ENCODE measurements at regions not wholly inside any gene's neighbourhood (a gene's known extent, or its start where the extent isn't known, plus 50 kb on each side); places are given as distances from the start of the nearest gene placed in this dataset.

DNA sequence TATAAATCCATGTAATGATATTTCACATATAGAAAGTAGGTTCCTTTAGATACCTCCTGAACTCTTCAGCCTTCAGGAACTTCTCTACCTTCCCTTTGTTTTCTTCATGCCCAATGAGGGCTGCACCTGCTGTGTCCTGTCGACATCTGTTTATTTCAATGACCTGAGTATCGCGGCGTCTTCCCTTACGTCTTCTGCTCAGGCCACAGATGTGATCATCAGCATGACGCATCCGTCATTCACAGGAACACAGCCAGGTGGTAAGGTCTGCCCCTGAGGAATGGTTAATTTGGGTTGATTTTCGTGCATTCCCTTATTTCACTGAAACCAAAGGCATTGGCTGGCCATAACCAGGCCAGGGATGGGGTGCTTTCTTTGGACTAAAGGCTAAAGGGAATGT, 217.1 kb downstream of the MED10 start:
- Histone ChIP-seq H3K9ac (ENCODE audit: low read depth, low read length) (no peak overlapping the region), H3K36me3 (ENCODE audit: insufficient read depth, low read length) (no peaks in the 10 kb centered on the region), H3K9me3 (ENCODE audit: insufficient read depth, low read depth, low read length) (no peaks in the 10 kb centered on the region), H3K4me1 (ENCODE audit: insufficient read depth, low read length) (peaks cover 9% of the 10 kb centered on the region; the same call in 1 of the 2 replicates), H3K27me3 (ENCODE audit: insufficient read depth, low read length) (no peaks in the 10 kb centered on the region), H3K4me3 (ENCODE audit: low read length) (no peak overlapping the region), H3K27ac (ENCODE audit: low read depth, low read length) (no peak overlapping the region)
- 84% methylated on average over 8 of the region's 8 CpGs for WGBS

DNA sequence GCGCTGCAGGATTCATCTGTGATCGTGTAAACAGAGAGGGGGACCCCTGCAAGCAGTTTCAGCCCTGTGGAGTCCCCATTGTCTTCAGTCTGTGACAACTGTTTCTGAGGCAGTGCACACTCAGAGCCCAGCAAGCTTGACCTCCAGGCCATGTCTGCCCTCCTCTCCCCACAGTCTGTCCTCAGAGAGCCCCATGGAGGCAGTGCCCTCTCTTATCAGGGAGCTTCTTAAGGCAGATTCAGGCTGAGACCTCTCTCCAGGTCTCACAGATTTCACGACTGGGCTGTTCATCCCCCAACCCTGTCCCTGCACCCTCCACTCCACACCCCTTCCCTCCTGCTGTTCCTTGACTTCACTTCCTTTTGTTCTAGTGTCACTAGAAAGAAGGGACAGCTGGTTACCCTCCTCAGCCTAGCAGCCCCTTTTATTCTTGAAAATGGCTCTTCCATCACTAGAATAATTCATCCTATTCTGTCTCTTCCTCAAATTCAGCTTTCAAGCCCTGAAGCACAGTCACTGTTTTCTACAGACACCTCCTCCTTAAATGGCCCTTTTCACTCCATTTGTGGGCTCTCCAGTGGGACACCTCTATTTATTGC, 218.4 kb downstream of the MED10 start:
- Histone ChIP-seq H3K9me3 (ENCODE audit: insufficient read depth, low read depth, low read length) (no peaks in the 10 kb centered on the region), H3K27me3 (ENCODE audit: insufficient read depth, low read length) (no peaks in the 10 kb centered on the region), H3K36me3 (ENCODE audit: insufficient read depth, low read length) (no peaks in the 10 kb centered on the region), H3K9ac (ENCODE audit: low read depth, low read length) (no peak overlapping the region), H3K4me1 (ENCODE audit: insufficient read depth, low read length) (peaks cover 9% of the 10 kb centered on the region; the same call in 1 of the 2 replicates), H3K27ac (ENCODE audit: low read depth, low read length) (no peak overlapping the region), H3K4me3 (ENCODE audit: low read length) (no peak overlapping the region)
- WGBS, result 60% methylated on average over 3 of the region's 3 CpGs

DNA sequence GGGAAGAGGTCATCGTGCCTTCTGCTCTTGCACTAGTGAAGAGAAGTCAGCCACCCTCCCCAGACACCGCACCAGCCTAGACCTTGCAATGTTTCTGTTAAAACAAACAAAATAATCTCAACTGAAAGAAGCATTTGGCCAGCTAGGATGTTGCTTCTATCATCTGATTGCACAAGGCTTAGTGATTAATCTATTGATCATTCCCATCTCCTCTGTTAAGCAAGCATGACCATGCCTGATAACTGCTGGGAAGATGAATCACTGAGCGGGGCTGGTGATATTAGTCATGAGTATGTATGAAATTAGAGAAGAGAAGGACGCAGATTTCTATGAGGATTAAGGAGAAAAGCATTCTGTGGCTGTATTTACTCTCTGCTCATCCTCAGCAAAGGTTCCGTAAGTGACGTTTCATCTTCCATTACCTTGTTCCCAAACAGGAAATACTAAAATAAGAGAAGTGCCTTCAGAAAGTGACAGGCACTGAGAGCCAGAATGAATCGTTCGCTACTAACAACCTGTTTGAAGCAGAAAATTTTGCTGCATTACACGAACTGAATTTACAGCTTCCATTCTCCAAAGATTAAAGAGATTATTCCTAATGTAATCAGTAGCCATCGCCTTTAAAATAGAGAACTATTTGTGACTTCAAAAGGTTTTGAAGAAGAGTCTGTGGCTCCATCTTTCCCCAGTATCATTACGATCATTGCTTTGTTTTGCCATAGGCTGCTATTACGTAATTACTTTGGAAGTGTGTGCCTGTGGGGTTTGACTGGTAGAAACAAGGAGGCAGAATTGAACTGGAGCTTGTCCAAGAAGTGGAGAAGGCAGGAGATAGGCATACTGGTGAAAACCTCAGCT, 219.1 kb downstream of the MED10 start:
- H3K9me3 ChIP-seq (ENCODE audit: insufficient read depth, low read depth, low read length), result no peaks in the 10 kb centered on the region
- H3K36me3 ChIP-seq (ENCODE audit: insufficient read depth, low read length), result no peaks in the 10 kb centered on the region
- H3K27ac ChIP-seq (ENCODE audit: low read depth, low read length), result no peak overlapping the region
- no peak overlapping the region for H3K4me3 ChIP-seq (ENCODE audit: low read length)
- no peak overlapping the region for H3K9ac ChIP-seq (ENCODE audit: low read depth, low read length)
- 91% methylated on average over 12 of the region's 12 CpGs for WGBS
- H3K27me3 ChIP-seq (ENCODE audit: insufficient read depth, low read length), result no peaks in the 10 kb centered on the region
- H3K4me1 ChIP-seq (ENCODE audit: insufficient read depth, low read length), result peaks cover 6% of the 10 kb centered on the region; the same call in 1 of the 2 replicates

DNA sequence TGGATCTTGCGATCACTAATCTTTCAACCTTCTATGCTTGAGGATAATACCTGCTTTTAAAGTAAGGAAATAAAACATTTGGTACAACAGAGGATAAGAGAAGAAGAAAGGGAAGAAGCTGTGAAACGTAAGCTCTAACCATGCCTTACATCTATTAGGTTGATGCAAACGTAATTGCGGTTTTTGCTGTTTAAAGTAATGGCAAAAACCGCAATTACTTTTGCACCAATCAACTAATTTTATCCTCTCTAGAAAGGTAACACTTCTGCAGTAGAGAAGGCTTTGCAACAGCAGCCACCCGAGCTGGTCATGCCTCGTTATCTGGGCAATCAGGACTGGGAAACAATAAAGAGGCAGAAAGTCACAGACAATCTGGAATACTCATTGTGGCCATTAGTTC, 224.1 kb downstream of the MED10 start:
- no peak overlapping the region for H3K9ac ChIP-seq (ENCODE audit: low read depth, low read length)
- H3K4me3 ChIP-seq (ENCODE audit: low read length), result no peak overlapping the region
- no peaks in the 10 kb centered on the region for H3K4me1 ChIP-seq (ENCODE audit: insufficient read depth, low read length)
- no peaks in the 10 kb centered on the region for H3K36me3 ChIP-seq (ENCODE audit: insufficient read depth, low read length)
- no peak overlapping the region for H3K27ac ChIP-seq (ENCODE audit: low read depth, low read length)
- WGBS, result 86% methylated on average over 6 of the region's 7 CpGs
- no peaks in the 10 kb centered on the region for H3K27me3 ChIP-seq (ENCODE audit: insufficient read depth, low read length)
- H3K9me3 ChIP-seq (ENCODE audit: insufficient read depth, low read depth, low read length), result no peaks in the 10 kb centered on the region

DNA sequence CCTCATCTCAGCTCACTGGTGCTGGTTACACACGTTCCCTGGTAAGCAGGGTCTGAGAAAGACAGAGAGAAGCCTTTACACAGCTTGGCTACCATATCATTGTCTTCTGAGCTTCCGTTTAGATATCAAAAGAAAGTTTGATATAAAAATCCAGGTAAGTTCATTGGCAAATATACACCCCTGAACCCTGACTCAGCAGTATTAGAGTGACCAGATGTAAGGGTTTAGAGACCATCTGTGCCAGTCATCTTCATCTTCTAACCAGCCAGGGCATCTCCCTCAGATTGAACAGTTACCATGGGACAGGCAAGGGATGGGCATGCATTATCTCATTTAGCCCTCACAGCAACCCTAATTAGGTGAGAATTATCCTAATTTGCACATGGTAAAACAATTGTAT, 232.1 kb downstream of the MED10 start:
- Histone ChIP-seq H3K27me3 (ENCODE audit: insufficient read depth, low read length) (no peaks in the 10 kb centered on the region), H3K4me3 (ENCODE audit: low read length) (no peak overlapping the region), H3K36me3 (ENCODE audit: insufficient read depth, low read length) (no peaks in the 10 kb centered on the region), H3K4me1 (ENCODE audit: insufficient read depth, low read length) (peaks cover 10% of the 10 kb centered on the region; the same call in 1 of the 2 replicates), H3K9ac (ENCODE audit: low read depth, low read length) (no peak overlapping the region), H3K9me3 (ENCODE audit: insufficient read depth, low read depth, low read length) (no peaks in the 10 kb centered on the region), H3K27ac (ENCODE audit: low read depth, low read length) (no peak overlapping the region)
- WGBS, result 97% methylated on average over 2 of the region's 2 CpGs

GRCh38 chr5:6145616-6146237, 232.6 kb downstream of the MED10 start:
- Histone ChIP-seq H3K9me3 (ENCODE audit: insufficient read depth, low read depth, low read length) (no peaks in the 10 kb centered on the region), H3K27me3 (ENCODE audit: insufficient read depth, low read length) (no peaks in the 10 kb centered on the region), H3K4me3 (ENCODE audit: low read length) (no peak overlapping the region), H3K36me3 (ENCODE audit: insufficient read depth, low read length) (no peaks in the 10 kb centered on the region), H3K4me1 (ENCODE audit: insufficient read depth, low read length) (peaks cover 10% of the 10 kb centered on the region; the same call in 1 of the 2 replicates), H3K9ac (ENCODE audit: low read depth, low read length) (no peak overlapping the region), H3K27ac (ENCODE audit: low read depth, low read length) (no peak overlapping the region)
- WGBS, result 94% methylated on average over 4 of the region's 4 CpGs

DNA sequence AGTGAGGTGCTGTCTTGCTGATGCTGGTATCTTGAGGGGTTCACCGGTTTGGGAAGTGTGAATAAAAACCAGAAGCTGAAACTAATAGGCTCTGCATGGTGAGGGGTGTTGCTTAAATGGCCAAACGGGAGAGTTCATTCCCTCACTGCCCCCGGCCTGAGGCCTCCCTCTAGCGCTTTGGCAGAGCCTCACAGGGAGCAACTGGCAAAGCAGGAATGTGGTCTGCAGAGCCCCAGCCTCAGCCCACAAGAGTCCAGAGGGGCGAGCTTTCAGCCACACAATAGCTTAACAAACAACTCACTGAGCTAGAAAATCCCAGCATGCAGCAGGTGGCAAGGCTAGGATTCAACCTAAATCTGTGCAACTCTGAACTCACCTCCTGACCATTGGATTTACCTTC, 234.8 kb downstream of the MED10 start:
- no peaks in the 10 kb centered on the region for H3K36me3 ChIP-seq (ENCODE audit: insufficient read depth, low read length)
- H3K27me3 ChIP-seq (ENCODE audit: insufficient read depth, low read length), result no peaks in the 10 kb centered on the region
- H3K4me3 ChIP-seq (ENCODE audit: low read length), result no peak overlapping the region
- peaks cover 10% of the 10 kb centered on the region; the same call in 1 of the 2 replicates for H3K4me1 ChIP-seq (ENCODE audit: insufficient read depth, low read length)
- 83% methylated on average over 5 of the region's 5 CpGs for WGBS
- no peak overlapping the region for H3K9ac ChIP-seq (ENCODE audit: low read depth, low read length)
- no peak overlapping the region for H3K27ac ChIP-seq (ENCODE audit: low read depth, low read length)
- no peaks in the 10 kb centered on the region for H3K9me3 ChIP-seq (ENCODE audit: insufficient read depth, low read depth, low read length)

DNA sequence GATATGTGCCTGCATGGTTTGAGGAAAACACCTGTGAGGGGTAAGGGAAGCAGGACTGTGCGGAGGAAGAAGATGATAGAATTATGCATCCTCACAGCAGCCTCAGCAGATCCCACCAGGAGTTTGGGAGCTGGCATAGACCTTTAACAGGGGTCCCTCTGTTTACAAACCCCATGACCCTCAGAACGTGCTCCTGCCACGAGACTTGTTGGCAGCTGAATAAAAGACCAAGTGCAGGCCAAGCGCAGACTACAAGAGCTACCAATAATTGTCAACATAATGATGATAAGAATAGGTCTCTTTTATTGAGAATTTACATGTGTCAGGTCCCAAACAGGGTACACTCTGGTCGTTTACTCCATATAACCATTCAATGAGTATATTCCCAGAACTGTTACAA, 236.0 kb downstream of the MED10 start:
- Histone ChIP-seq H3K4me1 (ENCODE audit: insufficient read depth, low read length) (peaks cover 10% of the 10 kb centered on the region; the same call in 1 of the 2 replicates), H3K4me3 (ENCODE audit: low read length) (no peak overlapping the region), H3K9me3 (ENCODE audit: insufficient read depth, low read depth, low read length) (no peaks in the 10 kb centered on the region), H3K27ac (ENCODE audit: low read depth, low read length) (no peak overlapping the region), H3K9ac (ENCODE audit: low read depth, low read length) (no peak overlapping the region), H3K27me3 (ENCODE audit: insufficient read depth, low read length) (no peaks in the 10 kb centered on the region), H3K36me3 (ENCODE audit: insufficient read depth, low read length) (no peaks in the 10 kb centered on the region)
- 99% methylated on average over 5 of the region's 5 CpGs for WGBS

DNA sequence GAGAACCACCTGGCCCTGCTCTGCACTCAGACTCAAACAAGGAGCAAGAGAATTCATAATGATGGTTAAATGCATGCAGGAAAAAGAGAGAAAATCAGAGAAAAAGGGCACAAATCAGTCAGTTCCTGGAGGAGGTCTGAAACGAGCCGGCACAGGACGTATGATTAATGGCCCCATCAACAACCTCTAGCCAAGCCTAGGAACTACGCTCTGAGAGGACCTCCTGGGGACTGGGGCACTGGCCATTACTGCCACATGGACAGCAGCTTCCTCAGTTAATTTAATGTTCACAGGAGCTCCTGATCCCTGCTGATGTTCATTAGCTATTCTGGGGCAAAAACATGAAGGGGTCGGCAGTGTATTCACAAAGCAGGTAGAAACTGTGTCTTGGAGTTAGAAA, 238.1 kb downstream of the MED10 start:
- Histone ChIP-seq H3K9ac (ENCODE audit: low read depth, low read length) (no peak overlapping the region), H3K9me3 (ENCODE audit: insufficient read depth, low read depth, low read length) (no peaks in the 10 kb centered on the region), H3K4me1 (ENCODE audit: insufficient read depth, low read length) (peaks cover 10% of the 10 kb centered on the region; the same call in 1 of the 2 replicates), H3K27ac (ENCODE audit: low read depth, low read length) (no peak overlapping the region), H3K36me3 (ENCODE audit: insufficient read depth, low read length) (no peaks in the 10 kb centered on the region), H3K4me3 (ENCODE audit: low read length) (no peak overlapping the region), H3K27me3 (ENCODE audit: insufficient read depth, low read length) (no peaks in the 10 kb centered on the region)
- 94% methylated on average over 5 of the region's 5 CpGs for WGBS

DNA sequence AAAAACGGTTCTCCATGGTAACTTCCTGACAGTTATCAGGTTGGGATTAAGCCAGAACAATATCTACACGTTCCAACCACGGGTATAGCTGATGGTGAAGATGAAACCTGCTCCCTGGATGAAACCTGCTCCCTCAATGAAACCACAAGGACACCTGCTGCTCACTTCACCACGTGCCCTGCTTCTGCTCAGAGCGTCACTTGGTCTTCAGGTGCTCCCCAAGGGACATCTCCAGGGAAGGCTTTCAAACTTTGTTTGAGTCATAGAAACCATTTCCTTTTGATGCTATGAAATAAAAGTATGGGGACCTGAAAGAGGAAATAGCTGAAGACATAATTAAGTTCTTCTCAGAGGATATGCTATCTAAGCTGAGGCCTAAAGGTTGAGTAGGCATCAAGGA, 242.4 kb downstream of the MED10 start:
- Histone ChIP-seq H3K36me3 (ENCODE audit: insufficient read depth, low read length) (no peaks in the 10 kb centered on the region), H3K9ac (ENCODE audit: low read depth, low read length) (no peak overlapping the region), H3K27me3 (ENCODE audit: insufficient read depth, low read length) (no peaks in the 10 kb centered on the region), H3K4me1 (ENCODE audit: insufficient read depth, low read length) (peaks cover 5% of the 10 kb centered on the region; the same call in 1 of the 2 replicates), H3K4me3 (ENCODE audit: low read length) (no peak overlapping the region), H3K9me3 (ENCODE audit: insufficient read depth, low read depth, low read length) (no peaks in the 10 kb centered on the region), H3K27ac (ENCODE audit: low read depth, low read length) (no peak overlapping the region)
- WGBS, result 90% methylated on average over 5 of the region's 5 CpGs

DNA sequence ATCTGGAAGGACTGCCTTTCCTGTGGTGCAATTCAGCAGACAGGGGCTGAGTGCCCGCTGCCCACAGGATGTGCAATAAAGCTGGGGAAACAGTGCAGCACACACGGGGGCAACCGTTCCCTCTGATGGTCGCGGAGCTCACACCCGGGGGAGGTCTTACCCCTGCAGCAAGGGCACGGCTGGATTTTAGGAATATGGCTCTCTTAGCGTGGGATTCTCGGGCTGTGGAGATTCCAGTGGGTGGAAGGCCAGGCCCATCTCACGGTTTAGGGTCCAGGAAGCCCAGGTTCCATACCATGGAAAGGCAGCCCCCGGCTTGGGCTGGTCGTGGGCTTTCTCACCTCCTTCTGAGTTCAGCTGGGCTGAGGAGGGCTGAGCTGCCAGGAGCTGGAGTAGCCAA, 244.1 kb downstream of the MED10 start:
- WGBS, result 91% methylated on average over 12 of the region's 12 CpGs

More for the DNA sequence above, 244.1 kb downstream of the MED10 start:
- Histone ChIP-seq H3K9me3 (ENCODE audit: insufficient read depth, low read depth, low read length) (no peaks in the 10 kb centered on the region), H3K27me3 (ENCODE audit: insufficient read depth, low read length) (no peaks in the 10 kb centered on the region), H3K4me3 (ENCODE audit: low read length) (no peak overlapping the region), H3K9ac (ENCODE audit: low read depth, low read length) (no peak overlapping the region), H3K27ac (ENCODE audit: low read depth, low read length) (no peak overlapping the region), H3K36me3 (ENCODE audit: insufficient read depth, low read length) (no peaks in the 10 kb centered on the region), H3K4me1 (ENCODE audit: insufficient read depth, low read length) (peaks cover 5% of the 10 kb centered on the region; the same call in 1 of the 2 replicates)

Measured in HUES64 (cell line).